RKO (cell line): ENCODE measurements at regions not wholly inside any gene's neighbourhood (a gene's known extent, or its start where the extent isn't known, plus 50 kb on each side); places are given as distances from the start of the nearest gene placed in this dataset.

Experiments used
- DNase-seq: peaks from one replicate; pipeline ENCODE4 v3.0.0-alpha.2; 2016; ENCODE audit warnings: low spot score

DNA sequence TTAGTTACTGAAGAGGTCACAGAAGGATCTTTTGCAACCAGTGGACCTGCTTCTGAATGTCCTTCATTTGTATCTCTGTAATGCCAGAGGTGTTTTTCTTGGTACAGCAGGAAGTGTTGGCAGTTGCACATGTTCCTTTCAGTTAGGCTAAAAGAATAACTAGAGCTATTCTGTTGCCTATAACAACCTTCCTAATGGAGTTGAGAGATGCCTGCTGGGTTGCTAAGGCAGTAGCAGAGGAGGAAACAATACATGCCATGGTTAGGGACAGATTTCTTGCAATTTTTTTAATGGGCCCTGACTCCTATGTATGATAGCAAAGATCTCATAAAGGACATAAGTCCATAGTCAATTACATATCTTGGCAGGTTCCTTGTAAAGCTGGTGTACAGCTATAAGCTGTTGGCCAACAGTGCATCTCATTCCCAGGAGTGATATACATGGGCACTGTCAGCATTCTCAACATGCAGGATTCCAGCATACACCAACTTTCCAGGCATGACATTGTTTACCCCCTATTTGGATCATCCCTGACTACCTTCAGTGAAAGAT, 556.6 kb downstream of the CCER1 start:
- no peak for DNase-seq

DNA sequence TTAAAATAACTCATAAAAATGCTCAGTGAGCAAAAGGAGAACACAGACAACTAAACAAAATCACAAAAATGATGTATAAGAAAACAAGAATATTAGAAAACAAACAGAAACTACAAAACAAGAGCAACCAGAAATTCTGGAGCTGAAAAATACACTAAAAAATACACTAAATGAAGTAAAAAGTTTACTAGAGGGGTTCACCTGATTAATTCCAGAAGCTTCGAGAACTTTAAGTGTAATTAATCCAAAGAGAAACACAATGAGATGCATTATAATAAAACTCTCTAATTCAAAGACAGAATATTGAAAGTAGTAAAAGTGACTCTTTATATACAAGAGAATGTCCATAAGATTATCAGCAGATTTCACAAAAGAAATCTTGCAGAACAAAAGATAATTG, 558.4 kb downstream of the CCER1 start:
- DNase-seq, result no peak

DNA sequence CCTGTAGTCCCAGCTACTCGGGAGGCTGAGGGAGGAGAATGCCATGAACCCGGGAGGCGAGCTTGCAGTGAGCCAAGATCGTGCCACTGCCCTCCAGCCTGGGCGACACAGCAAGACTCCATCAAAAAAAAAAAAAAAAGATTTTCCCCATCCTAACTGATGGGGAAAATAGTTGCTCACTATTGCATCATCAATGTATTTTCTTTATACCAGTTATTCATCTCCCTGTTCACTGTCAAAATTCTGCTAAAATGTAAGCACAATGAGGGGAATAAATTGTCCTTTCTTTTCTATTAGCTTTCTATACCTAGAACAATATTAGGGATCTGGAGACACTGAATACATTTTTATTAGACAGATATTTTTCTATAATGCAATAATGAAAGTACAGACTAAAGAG, 561.3 kb downstream of the CCER1 start:
- no peak for DNase-seq

DNA sequence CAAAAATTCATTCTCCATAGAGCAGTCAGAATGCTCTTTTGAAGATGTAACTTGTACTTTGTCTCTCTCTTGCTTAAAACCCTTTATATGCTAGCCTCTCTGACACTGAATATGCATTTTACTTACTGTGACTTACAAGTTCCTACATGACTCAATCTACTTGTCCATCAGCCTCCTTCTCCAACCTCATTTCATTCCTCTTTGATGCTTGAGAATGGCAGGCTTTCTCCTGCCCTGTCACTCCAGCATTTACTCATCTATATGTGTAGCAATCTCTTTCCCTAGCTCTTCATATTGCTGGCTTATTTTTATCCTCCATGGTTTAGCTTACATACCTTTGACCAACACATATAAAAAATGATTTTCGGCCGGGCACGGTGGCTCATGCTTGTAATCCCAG, 561.9 kb downstream of the CCER1 start:
- no peak for DNase-seq

- no peak for DNase-seq
Observed at GRCh38 chr12:90390947-90391346, 564.0 kb downstream of the CCER1 start.

- DNase-seq, result no peak
Observed at GRCh38 chr12:90368081-90368480, 586.9 kb downstream of the CCER1 start.

DNA sequence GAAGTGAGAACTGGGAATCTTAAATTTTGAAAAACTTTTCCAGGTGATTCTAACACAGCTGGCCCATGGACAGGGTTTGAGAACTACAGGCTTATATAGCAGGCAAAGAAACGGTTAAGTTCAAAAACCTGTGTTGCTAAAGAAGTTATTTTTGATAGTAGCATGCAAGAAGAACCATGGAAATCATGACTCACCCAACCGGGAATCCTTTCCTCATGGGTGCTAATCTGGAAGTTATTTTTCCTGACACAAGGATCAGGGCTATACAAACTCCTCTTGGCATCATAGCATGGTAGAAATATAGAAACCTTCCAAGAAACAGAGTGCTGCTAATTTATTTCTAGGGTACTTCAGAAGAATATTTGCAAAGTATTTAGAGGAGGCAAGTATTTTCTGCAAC, 588.7 kb downstream of the CCER1 start:
- peak; percentile 3 for DNase-seq

DNA sequence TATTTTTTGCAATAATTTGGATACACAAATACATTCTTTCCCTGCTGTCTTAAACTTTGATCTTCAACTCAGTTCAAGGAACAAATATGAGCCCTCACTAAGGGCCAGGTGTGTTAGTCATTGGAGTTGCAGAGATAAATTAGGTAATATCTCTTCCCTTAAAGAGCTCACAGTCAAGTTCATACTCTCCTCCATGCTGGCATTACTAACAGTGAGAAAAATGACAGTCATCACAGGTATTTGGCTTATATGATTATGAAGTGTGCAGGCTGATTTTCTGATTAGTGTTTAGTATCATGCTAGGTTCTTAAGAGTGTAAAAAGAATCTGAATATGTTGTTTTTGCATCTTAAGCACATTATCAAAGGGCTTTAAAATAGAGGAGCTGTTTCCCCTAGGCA, 594.7 kb downstream of the CCER1 start:
- no peak for DNase-seq

GRCh38 chr12:90355711-90356355, 599.1 kb downstream of the CCER1 start:
- no peak for DNase-seq

DNA sequence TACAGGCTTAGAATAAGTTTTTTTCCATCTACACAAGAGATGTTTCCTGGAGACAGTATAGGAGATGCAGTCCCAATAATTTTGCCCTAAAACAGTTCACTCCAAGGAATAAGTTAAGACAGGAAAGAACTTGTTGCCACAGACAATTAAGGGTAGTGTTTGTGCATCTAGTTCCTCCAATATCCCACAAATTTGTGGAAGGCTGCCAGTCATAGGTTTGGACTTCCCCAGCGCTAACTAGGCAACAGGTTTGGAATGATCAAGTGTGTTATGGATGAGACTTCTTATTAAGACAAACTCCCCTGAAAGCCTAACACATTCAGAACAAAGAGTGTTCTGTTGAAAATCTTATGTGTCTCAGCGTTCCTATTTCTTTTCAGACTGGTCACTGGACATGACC, 611.0 kb downstream of the CCER1 start:
- no peak for DNase-seq

DNA sequence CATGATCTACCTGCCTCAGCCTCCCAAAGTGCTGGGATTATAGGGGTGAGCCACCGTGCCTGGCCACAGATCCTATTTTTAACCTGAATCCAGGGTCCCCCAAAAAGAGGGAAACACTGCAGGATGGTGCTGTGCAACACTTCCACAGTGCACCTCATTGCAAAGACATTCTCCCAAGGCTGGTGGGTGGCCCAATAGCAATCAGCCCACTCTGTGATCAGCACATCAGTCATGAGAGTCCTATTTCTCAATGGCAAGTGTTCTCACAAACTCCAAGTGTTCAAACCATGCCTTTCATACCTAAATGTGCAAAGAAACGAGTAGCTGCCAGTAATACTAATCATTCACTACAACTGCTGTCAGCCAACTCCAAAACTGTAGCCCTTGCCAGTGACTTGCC, 612.9 kb downstream of the CCER1 start:
- no peak for DNase-seq

DNA sequence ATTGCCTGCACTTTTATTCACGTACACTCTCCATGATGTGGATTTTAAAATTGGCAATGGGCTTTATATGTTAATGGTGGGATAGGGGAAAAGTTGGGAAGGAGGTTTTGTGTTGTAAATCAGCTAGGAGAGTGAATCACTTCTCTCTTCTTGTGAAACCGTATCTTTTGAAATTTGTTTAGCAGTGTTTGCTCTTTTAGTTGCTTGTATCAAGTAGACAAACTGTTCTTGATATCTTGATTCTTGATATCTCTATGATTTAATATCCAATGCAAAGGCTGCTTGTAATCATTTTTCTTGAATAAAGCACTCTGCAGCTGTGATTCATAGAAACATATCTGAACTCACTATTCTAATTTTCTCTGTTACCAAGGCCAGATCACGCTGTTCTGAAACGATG, 615.1 kb downstream of the CCER1 start:
- DNase-seq, result no peak

DNA sequence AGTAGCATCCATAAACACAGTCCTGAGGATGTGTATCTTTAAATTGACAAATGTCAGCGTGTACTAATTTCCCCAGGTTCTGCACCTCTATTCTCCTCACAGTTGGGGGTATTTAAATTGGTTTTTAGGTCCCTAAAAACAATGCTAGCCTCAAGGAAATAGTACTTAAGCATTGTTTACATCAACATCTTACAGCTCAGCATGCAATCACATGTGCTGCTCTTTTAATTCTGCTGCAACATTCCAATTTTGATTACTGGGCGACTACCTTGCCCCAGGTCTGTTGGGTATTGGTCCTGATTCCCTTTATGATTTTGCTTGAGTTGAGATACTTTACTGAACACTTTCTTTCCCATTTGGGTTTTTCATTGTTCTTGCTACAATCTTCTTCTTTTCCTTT, 616.6 kb downstream of the CCER1 start:
- no peak for DNase-seq

GRCh38 chr12:90337018-90337417, 618.0 kb downstream of the CCER1 start:
- DNase-seq, result no peak

DNA sequence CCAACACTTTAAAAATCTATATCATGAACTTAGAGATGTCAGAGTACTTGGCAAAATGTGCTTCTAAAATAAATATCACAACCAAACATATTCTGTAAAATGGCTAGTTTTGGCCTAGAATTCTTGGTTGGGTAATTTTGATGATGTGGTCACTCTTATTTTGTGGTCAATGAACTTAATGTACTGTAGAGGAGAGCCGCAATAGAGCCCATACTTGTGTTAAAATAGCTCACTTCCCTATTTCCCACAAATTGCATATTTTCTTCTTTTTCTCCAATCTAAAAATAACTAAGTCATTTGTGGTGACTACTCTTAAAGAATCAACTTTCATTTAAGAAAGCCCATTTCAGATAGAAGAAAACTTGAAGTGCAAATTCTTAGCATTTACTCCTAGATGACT, 619.4 kb downstream of the CCER1 start:
- no peak for DNase-seq

GRCh38 chr12:90333939-90334338, 621.0 kb downstream of the CCER1 start:
- peak; percentile 4 for DNase-seq

- no peak for DNase-seq
Observed at GRCh38 chr12:90333424-90333823, 621.6 kb downstream of the CCER1 start.

DNA sequence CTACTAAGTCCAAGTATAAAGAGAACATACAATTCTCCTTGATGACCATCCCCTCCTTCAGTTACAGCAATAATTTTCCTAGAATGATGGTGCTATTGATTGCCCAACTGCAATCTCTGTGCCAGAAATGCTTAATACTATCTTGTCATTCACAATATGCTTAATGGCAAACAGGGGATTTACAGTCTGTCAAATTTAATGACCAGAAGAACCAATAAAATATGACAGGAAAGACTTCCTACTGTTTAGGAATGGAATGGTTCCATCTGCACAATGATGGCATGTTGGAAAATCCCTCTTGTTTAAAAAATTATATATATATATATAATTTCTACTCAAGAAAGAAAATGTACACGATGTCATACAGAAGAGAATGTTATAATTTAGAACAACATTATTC, 623.2 kb downstream of the CCER1 start:
- no peak for DNase-seq

- DNase-seq, result no peak
Observed at GRCh38 chr12:90331262-90331661, 622.6 kb upstream of the ATP2B1 start.

DNA sequence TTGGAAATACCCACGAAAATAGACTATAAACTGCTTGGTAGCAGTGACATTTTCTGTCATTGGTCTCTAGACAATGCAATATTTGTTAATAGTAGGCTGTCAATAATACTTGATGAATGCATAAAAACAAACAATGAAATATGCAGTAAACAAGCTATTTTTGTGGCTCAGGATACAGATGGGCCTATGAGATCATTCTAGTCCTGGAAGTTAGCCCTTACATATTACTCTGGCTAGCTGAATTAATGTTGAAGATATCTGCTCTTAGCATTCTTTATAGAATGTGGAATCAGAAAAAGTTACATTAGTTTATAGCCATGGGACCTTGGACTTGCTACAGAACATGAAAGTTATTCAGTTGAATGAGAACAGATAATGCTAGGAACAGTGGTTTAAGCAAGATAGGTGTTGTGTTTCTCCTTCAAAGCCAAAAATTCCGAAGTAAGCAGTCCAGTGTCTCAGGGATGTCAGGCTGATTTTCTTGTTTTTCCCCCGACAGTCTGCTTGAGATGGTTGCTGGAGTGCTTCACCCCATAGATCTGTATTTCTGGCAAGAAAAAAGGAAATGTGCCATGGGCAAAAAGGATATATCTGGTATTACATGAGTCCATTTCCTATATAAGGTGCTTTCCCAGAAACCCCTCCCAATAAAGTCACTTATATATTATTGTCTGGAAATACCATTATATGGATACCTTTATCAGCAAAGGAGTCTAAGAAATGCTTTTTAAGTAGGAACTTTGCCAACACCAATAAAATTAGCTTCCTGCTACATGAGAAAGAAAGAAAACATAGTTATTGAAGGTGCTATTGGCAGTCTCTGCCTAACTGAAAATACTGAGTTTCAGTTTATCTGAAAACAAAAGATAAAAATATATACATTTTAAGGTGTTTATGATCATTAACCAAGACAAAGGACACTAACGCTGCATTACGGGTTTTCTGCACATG, 619.4 kb upstream of the ATP2B1 start:
- no peak for DNase-seq

DNA sequence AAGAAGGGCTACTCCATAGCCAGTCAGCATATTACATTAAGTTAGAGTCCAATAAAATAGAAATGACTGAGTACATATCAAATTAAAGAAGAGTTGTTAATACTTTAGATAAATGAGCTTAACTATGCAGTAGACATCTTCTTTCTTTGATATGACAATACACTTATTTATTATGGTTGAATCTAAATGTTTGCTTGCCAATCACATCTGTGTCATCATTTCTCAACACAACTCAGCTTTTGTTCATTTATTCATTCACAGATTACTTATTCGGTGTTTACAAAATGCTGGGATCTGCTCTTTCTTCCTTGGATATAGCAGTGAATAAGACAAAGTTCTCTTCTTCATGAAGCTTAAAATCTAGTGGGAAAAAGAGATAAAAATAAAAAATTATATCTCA, 614.6 kb upstream of the ATP2B1 start:
- no peak for DNase-seq

DNA sequence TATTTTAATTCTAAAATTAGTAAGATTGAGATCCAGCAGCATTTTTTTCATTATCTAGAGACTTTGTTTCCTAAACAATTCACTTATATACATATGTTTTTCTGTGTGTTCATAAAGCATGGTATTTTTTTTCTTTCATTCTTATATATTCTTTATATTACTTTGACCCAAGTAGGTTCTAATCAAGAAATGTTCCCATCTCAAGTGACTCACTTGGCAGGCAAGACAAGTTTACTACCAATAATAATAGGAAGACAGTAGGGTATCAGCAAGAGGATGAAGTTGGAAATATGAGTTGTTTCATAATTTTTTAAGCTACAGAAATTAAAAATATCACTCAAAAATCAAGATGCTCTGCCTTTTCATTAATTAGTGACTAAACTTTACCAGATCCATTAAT, 613.4 kb upstream of the ATP2B1 start:
- DNase-seq, result no peak

GRCh38 chr12:90321369-90321768, 612.7 kb upstream of the ATP2B1 start:
- DNase-seq, result no peak
